ENCODE measurements at regions not wholly inside any gene's neighbourhood (a gene's known extent, or its start where the extent isn't known, plus 50 kb on each side); places are given as distances from the start of the nearest gene placed in this dataset.

- DNase-seq (ENCODE audit: low read depth in 2 of 3, low spot score in 2 of 3): no peak
These were observed 287.4 kb downstream of the IRX1 start for GRCh38 chr5:3883040-3883439.

GRCh38 chr5:3886524-3887451 is 291.2 kb downstream of the IRX1 start:
- peak in 2 of 3 donors; percentile 77 to 94 for DNase-seq (ENCODE audit: low read depth in 2 of 3, low spot score in 2 of 3)

- no peak for DNase-seq (ENCODE audit: low read depth in 2 of 3, low spot score in 2 of 3)
These were observed 292.7 kb downstream of the IRX1 start for GRCh38 chr5:3888310-3888709.

- no peak for DNase-seq (ENCODE audit: low read depth in 2 of 3, low spot score in 2 of 3)
These were observed 293.9 kb downstream of the IRX1 start for GRCh38 chr5:3889412-3890142.

- peak in 2 of 3 donors; percentile 7 to 62 for DNase-seq (ENCODE audit: low read depth in 2 of 3, low spot score in 2 of 3)
These were observed 295.5 kb downstream of the IRX1 start for GRCh38 chr5:3891113-3891512.

GRCh38 chr5:3893527-3893926 is 297.9 kb downstream of the IRX1 start:
- no peak for DNase-seq (ENCODE audit: low read depth in 2 of 3, low spot score in 2 of 3)

GRCh38 chr5:3893975-3894374 is 298.3 kb downstream of the IRX1 start:
- DNase-seq (ENCODE audit: low read depth in 2 of 3, low spot score in 2 of 3): no peak

- DNase-seq (ENCODE audit: low read depth in 2 of 3, low spot score in 2 of 3): no peak
These were observed 300.5 kb downstream of the IRX1 start for GRCh38 chr5:3896098-3896497.

GRCh38 chr5:3899093-3899492 is 303.5 kb downstream of the IRX1 start:
- no peak for DNase-seq (ENCODE audit: low read depth in 2 of 3, low spot score in 2 of 3)

GRCh38 chr5:3904584-3904983 is 309.0 kb downstream of the IRX1 start:
- no peak for DNase-seq (ENCODE audit: low read depth in 2 of 3, low spot score in 2 of 3)

GRCh38 chr5:3905031-3905430 is 309.4 kb downstream of the IRX1 start:
- no peak for DNase-seq (ENCODE audit: low read depth in 2 of 3, low spot score in 2 of 3)

- DNase-seq (ENCODE audit: low read depth in 2 of 3, low spot score in 2 of 3): no peak
These were observed 309.9 kb downstream of the IRX1 start for GRCh38 chr5:3905521-3905920.

GRCh38 chr5:3911111-3911510 is 315.5 kb downstream of the IRX1 start:
- DNase-seq (ENCODE audit: low read depth in 2 of 3, low spot score in 2 of 3): no peak

GRCh38 chr5:3911773-3912172 is 316.1 kb downstream of the IRX1 start:
- no peak for DNase-seq (ENCODE audit: low read depth in 2 of 3, low spot score in 2 of 3)

GRCh38 chr5:3912790-3913189 is 317.2 kb downstream of the IRX1 start:
- DNase-seq (ENCODE audit: low read depth in 2 of 3, low spot score in 2 of 3): no peak

- DNase-seq (ENCODE audit: low read depth in 2 of 3, low spot score in 2 of 3): no peak
These were observed 317.6 kb downstream of the IRX1 start for GRCh38 chr5:3913279-3913678.

- DNase-seq (ENCODE audit: low read depth in 2 of 3, low spot score in 2 of 3): no peak
These were observed 329.4 kb downstream of the IRX1 start for GRCh38 chr5:3925022-3925421.

- no peak for DNase-seq (ENCODE audit: low read depth in 2 of 3, low spot score in 2 of 3)
These were observed 330.3 kb downstream of the IRX1 start for GRCh38 chr5:3925935-3926334.

GRCh38 chr5:3929799-3930198 is 334.2 kb downstream of the IRX1 start:
- no peak for DNase-seq (ENCODE audit: low read depth in 2 of 3, low spot score in 2 of 3)

- no peak for DNase-seq (ENCODE audit: low read depth in 2 of 3, low spot score in 2 of 3)
These were observed 336.3 kb downstream of the IRX1 start for GRCh38 chr5:3931976-3932375.

GRCh38 chr5:3933536-3933935 is 337.9 kb downstream of the IRX1 start:
- no peak for DNase-seq (ENCODE audit: low read depth in 2 of 3, low spot score in 2 of 3)

GRCh38 chr5:3933966-3934365 is 338.3 kb downstream of the IRX1 start:
- no peak for DNase-seq (ENCODE audit: low read depth in 2 of 3, low spot score in 2 of 3)

Data from hematopoietic multipotent progenitor cell (in vitro differentiated cells).